Osteocyte (in vitro differentiated cells): ENCODE measurements at regions not wholly inside any gene's neighbourhood (a gene's known extent, or its start where the extent isn't known, plus 50 kb on each side); places are given as distances from the start of the nearest gene placed in this dataset.

Experiments
- DNase-seq: peaks from one replicate; pipeline ENCODE4 v3.0.0; 2021; ENCODE audit warnings: mixed read lengths; ENCODE audit not compliant: unreplicated experiment; ENCODE audit errors: extremely low spot score
- H3K27ac Mint-ChIP-seq: one replicate; pipeline ENCODE4 v1.8.0; 2021; ENCODE audit warnings: mild to moderate bottlenecking, mixed read lengths; ENCODE audit not compliant: unreplicated experiment
- H3K27me3 Mint-ChIP-seq: one replicate; pipeline ENCODE4 v1.8.0; 2021; ENCODE audit warnings: mixed read lengths; ENCODE audit not compliant: unreplicated experiment
- H3K36me3 Mint-ChIP-seq: one replicate; pipeline ENCODE4 v1.8.0; 2021; ENCODE audit warnings: mixed read lengths; ENCODE audit not compliant: unreplicated experiment
- H3K4me1 Mint-ChIP-seq: one replicate; pipeline ENCODE4 v1.8.0; 2021; ENCODE audit warnings: mixed read lengths; ENCODE audit not compliant: unreplicated experiment
- H3K4me3 Mint-ChIP-seq: one replicate; pipeline ENCODE4 v1.8.0; 2021; ENCODE audit warnings: mild to moderate bottlenecking, moderate library complexity, mixed read lengths; ENCODE audit not compliant: unreplicated experiment
- H3K9me3 Mint-ChIP-seq: one replicate; pipeline ENCODE4 v1.8.0; 2021; ENCODE audit warnings: mixed read lengths; ENCODE audit not compliant: unreplicated experiment
- CTCF ChIP-seq: fragments of 200-600 bp; sonication (generic); IDR thresholded peaks from 2 replicates; pipeline ENCODE4 v1.5.0; 2021; ENCODE audit warnings: antibody characterized with exemption, mild to moderate bottlenecking, moderate library complexity

DNA sequence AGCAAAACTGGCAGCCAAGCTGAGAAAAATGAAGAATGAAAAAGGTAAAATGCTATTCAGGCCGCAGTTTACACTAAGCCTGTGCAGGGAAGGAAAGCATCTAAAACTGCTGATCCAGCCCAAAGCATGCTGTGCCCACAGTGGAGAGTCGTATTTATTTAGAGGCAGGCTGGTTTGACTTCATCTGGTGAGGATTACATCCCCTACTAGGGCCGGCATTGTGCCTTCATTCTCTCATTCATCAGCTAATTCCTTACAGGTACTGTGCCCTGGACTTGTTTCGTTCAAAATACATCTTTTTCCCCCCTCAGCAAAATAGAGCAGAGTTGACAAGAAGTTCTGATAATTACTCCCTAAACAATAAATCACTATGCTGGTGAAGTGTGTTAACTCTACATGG is 137.5 kb upstream of the DAP start:
- TF ChIP-seq CTCF: no peak
- no peak for DNase-seq
- Mint-ChIP-seq H3K27me3 (peaks cover 9% of the 10 kb centered on the region), H3K4me1 (no peaks in the 10 kb centered on the region), H3K36me3 (no peaks in the 10 kb centered on the region), H3K9me3 (no peaks in the 10 kb centered on the region), H3K27ac (no peak overlapping the region), H3K4me3 (no peak overlapping the region)

DNA sequence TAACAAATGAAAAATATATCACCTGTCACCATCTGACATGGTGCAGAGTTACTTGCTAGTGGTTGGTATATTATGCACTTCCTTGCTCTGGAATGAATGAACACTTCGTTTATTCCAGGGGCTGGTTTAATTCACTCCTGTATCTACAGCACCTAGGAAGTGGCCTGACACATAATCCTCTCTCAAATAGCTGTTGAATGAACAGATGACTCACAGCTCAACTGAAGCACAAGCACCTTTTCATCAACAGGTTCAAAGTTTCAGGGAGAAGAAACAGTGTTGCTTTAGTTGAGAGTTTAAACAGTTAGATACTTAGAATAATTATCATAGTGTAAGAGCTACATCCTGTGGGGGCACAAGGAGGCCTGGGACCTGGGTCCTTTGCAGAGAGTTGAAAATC is 135.0 kb upstream of the DAP start:
- DNase-seq: no peak
- Mint-ChIP-seq H3K27ac (no peak overlapping the region), H3K4me3 (no peak overlapping the region), H3K4me1 (no peaks in the 10 kb centered on the region), H3K36me3 (no peaks in the 10 kb centered on the region), H3K27me3 (peaks cover 4% of the 10 kb centered on the region), H3K9me3 (peaks cover 5% of the 10 kb centered on the region)
- TF ChIP-seq CTCF: no peak

- no peak overlapping the region for H3K27ac Mint-ChIP-seq
- no peak for TF ChIP-seq CTCF
- peaks cover 7% of the 10 kb centered on the region for H3K9me3 Mint-ChIP-seq
- no peak overlapping the region for H3K4me3 Mint-ChIP-seq
- no peaks in the 10 kb centered on the region for H3K27me3 Mint-ChIP-seq
- DNase-seq: no peak
- H3K36me3 Mint-ChIP-seq: no peaks in the 10 kb centered on the region
- no peaks in the 10 kb centered on the region for H3K4me1 Mint-ChIP-seq
Observed at GRCh38 chr5:10894445-10895054, 133.5 kb upstream of the DAP start.

- Mint-ChIP-seq H3K36me3 (no peaks in the 10 kb centered on the region), H3K9me3 (peaks cover 7% of the 10 kb centered on the region), H3K4me1 (no peaks in the 10 kb centered on the region), H3K27ac (no peak overlapping the region), H3K4me3 (no peak overlapping the region), H3K27me3 (no peaks in the 10 kb centered on the region)
- no peak for TF ChIP-seq CTCF
- no peak for DNase-seq
Observed at GRCh38 chr5:10892911-10893215, 131.8 kb upstream of the DAP start.

- Mint-ChIP-seq H3K27ac (no peak overlapping the region), H3K4me3 (no peak overlapping the region), H3K36me3 (no peaks in the 10 kb centered on the region), H3K4me1 (no peaks in the 10 kb centered on the region), H3K9me3 (peaks cover 7% of the 10 kb centered on the region), H3K27me3 (no peaks in the 10 kb centered on the region)
- peak; percentile 57 for DNase-seq
- TF ChIP-seq CTCF: no peak
Observed at GRCh38 chr5:10892147-10892910, 131.3 kb upstream of the DAP start.
